ENCODE measurements at regions not wholly inside any gene's neighbourhood (a gene's known extent, or its start where the extent isn't known, plus 50 kb on each side); places are given as distances from the start of the nearest gene placed in this dataset.

GRCh38 chr16:49026566-49027181, 255.0 kb downstream of the CBLN1 start:
- intact Hi-C loops (cut with micrococcal nuclease), result no loop called here

GRCh38 chr16:49024896-49025295, 256.7 kb downstream of the CBLN1 start:
- intact Hi-C loops (cut with micrococcal nuclease), result no loop called here

- intact Hi-C loops (cut with micrococcal nuclease), result no loop called here
Measured at GRCh38 chr16:49024016-49024415, 257.6 kb downstream of the CBLN1 start.

GRCh38 chr16:49023050-49023449, 258.6 kb downstream of the CBLN1 start:
- intact Hi-C loops (cut with micrococcal nuclease), result no loop called here

- intact Hi-C loops (cut with micrococcal nuclease), result no loop called here
Measured at GRCh38 chr16:49022351-49022963, 259.2 kb downstream of the CBLN1 start.

GRCh38 chr16:49021136-49021535, 260.5 kb downstream of the CBLN1 start:
- intact Hi-C loops (cut with micrococcal nuclease), result no loop called here

- intact Hi-C loops (cut with micrococcal nuclease), result no loop called here
Measured at GRCh38 chr16:49020436-49020835, 261.2 kb downstream of the CBLN1 start.

GRCh38 chr16:49019831-49020230, 261.8 kb downstream of the CBLN1 start:
- intact Hi-C loops (cut with micrococcal nuclease), result no loop called here

- intact Hi-C loops (cut with micrococcal nuclease), result no loop called here
Measured at GRCh38 chr16:49019081-49019633, 262.5 kb downstream of the CBLN1 start.

- intact Hi-C loops (cut with micrococcal nuclease), result no loop called here
Measured at GRCh38 chr16:49018259-49018931, 263.2 kb downstream of the CBLN1 start.

GRCh38 chr16:49017501-49017900, 264.1 kb downstream of the CBLN1 start:
- intact Hi-C loops (cut with micrococcal nuclease), result no loop called here

- intact Hi-C loops (cut with micrococcal nuclease), result no loop called here
Measured at GRCh38 chr16:49016461-49016860, 265.2 kb downstream of the CBLN1 start.

- intact Hi-C loops (cut with micrococcal nuclease), result no loop called here
Measured at GRCh38 chr16:49015225-49015592, 266.4 kb downstream of the CBLN1 start.

- intact Hi-C loops (cut with micrococcal nuclease), result no loop called here
Measured at GRCh38 chr16:49014277-49015224, 267.1 kb downstream of the CBLN1 start.

- intact Hi-C loops (cut with micrococcal nuclease), result no loop called here
Measured at GRCh38 chr16:49013727-49014080, 267.9 kb downstream of the CBLN1 start.

GRCh38 chr16:49012961-49013726, 268.5 kb downstream of the CBLN1 start:
- intact Hi-C loops (cut with micrococcal nuclease), result no loop called here

GRCh38 chr16:49011901-49012300, 269.7 kb downstream of the CBLN1 start:
- intact Hi-C loops (cut with micrococcal nuclease), result no loop called here

- intact Hi-C loops (cut with micrococcal nuclease), result no loop called here
Measured at GRCh38 chr16:49010879-49011278, 270.8 kb downstream of the CBLN1 start.

- intact Hi-C loops (cut with micrococcal nuclease), result no loop called here
Measured at GRCh38 chr16:49010396-49010795, 271.2 kb downstream of the CBLN1 start.

GRCh38 chr16:49009204-49009603, 272.4 kb downstream of the CBLN1 start:
- intact Hi-C loops (cut with micrococcal nuclease), result no loop called here

- intact Hi-C loops (cut with micrococcal nuclease), result no loop called here
Measured at GRCh38 chr16:49003992-49004391, 277.6 kb downstream of the CBLN1 start.
